PC-3 (cell line): ENCODE measurements at regions not wholly inside any gene's neighbourhood (a gene's known extent, or its start where the extent isn't known, plus 50 kb on each side); places are given as distances from the start of the nearest gene placed in this dataset.

Experiments
- ATAC-seq: fragments of 200-7000 bp; cut with Tn5 transposase; 2 replicates; pipeline ENCODE4 v1.9.1; 2020; ENCODE audit warnings: mild to moderate bottlenecking, moderate library complexity
- BruUV-seq: library from RNA; stranded (reverse); fragments of 400-500 nt; replicated peaks from 2 replicates; lab custom pipeline; 2021; lab: Mats Ljungman, UMichigan
- CTCF ChIA-PET: fragments of 300-600 bp; sonication (Branson Sonifier 250); formaldehyde crosslinking; loops from one replicate; lab custom pipeline; 2022; ENCODE audit warnings: antibody characterized with exemption; lab: Charles Lee
- POLR2A ChIA-PET: fragments of 300-600 bp; sonication (Branson Sonifier 250); formaldehyde crosslinking; loops from one replicate; lab custom pipeline; 2022; ENCODE audit warnings: antibody characterized with exemption; ENCODE audit not compliant: unreplicated experiment; lab: Charles Lee
- DNase-seq: peaks from one replicate; pipeline ENCODE4 v3.0.0-alpha.2; 2015
- H2AFZ ChIP-seq: fragments of 300-600 bp; sonication (generic); 2 replicates; pipeline ENCODE4 v1.6.0; 2016; ENCODE audit warnings: antibody characterized with exemption, low read length
- H3F3A ChIP-seq: fragments of 300-600 bp; sonication (generic); one replicate; pipeline ENCODE4 v1.6.0; 2017; ENCODE audit warnings: antibody characterized with exemption, low read length, control low read depth, mild to moderate bottlenecking; ENCODE audit not compliant: unreplicated experiment
- H3K27ac ChIP-seq: fragments of 300-600 bp; sonication (generic); 2 replicates; pipeline ENCODE4 v1.5.1; 2016; ENCODE audit warnings: mild to moderate bottlenecking, low read length
- H3K27me3 ChIP-seq: fragments of 300-600 bp; sonication (generic); 2 replicates; pipeline ENCODE4 v1.6.1; 2016; ENCODE audit warnings: low read length, mixed read lengths
- H3K36me3 ChIP-seq: fragments of 300-600 bp; sonication (generic); 2 replicates; pipeline ENCODE4 v1.6.1; 2016; ENCODE audit warnings: low read depth, mixed run types, low read length, mixed read lengths
- H3K4me1 ChIP-seq: fragments of 300-600 bp; sonication (generic); 2 replicates; pipeline ENCODE4 v1.5.1; 2016; ENCODE audit warnings: low read length; ENCODE audit not compliant: insufficient read depth
- H3K4me2 ChIP-seq: fragments of 300-600 bp; sonication (generic); 2 replicates; pipeline ENCODE4 v1.6.0; 2016; ENCODE audit warnings: low read length
- H3K4me3 ChIP-seq: fragments of 300-600 bp; sonication (generic); 2 replicates; pipeline ENCODE4 v1.5.1; 2016; ENCODE audit warnings: mild to moderate bottlenecking, low read length, mixed read lengths
- H3K79me2 ChIP-seq: fragments of 300-600 bp; sonication (generic); 2 replicates; pipeline ENCODE4 v1.6.1; 2017; ENCODE audit warnings: low read length, mixed read lengths
- H3K9ac ChIP-seq: fragments of 300-600 bp; sonication (generic); 2 replicates; pipeline ENCODE4 v1.6.0; 2016; ENCODE audit warnings: mild to moderate bottlenecking, low read length
- H3K9me2 ChIP-seq: fragments of 300-600 bp; sonication (generic); replicated peaks from 2 replicates; pipeline ENCODE4 v1.6.1; 2016; ENCODE audit warnings: mixed run types, low read length, mixed read lengths
- H3K9me3 ChIP-seq: fragments of 300-600 bp; sonication (generic); 2 replicates; pipeline ENCODE4 v1.6.1; 2016; ENCODE audit warnings: low read length, mixed read lengths
- H4K20me1 ChIP-seq: fragments of 300-600 bp; sonication (generic); 2 replicates; pipeline ENCODE4 v1.6.1; 2016; ENCODE audit warnings: low read length, mixed read lengths
- CTCF ChIP-seq: fragments of 300-600 bp; sonication (generic); conservative IDR thresholded peaks from 2 replicates; pipeline ENCODE4 v1.5.1; 2017; ENCODE audit warnings: antibody characterized with exemption, low read depth, mild to moderate bottlenecking, low read length
- EZH2 ChIP-seq: fragments of 300-600 bp; sonication (generic); IDR thresholded peaks from one replicate; pipeline ENCODE4 v1.6.1; 2017; ENCODE audit warnings: antibody characterized with exemption, mild to moderate bottlenecking, low read length; ENCODE audit not compliant: unreplicated experiment
- EZH2phosphoT487 ChIP-seq: fragments of 300-600 bp; sonication (generic); IDR thresholded peaks from 2 replicates; pipeline ENCODE4 v1.6.1; 2018; ENCODE audit warnings: mild to moderate bottlenecking, antibody characterized with exemption, low read length, borderline replicate concordance
- intact Hi-C: fragments of 100-400 bp; cut with micrococcal nuclease; formaldehyde crosslinking; loops from 2 replicates; pipeline ENCODE4 v1.9.0; 2023

GRCh38 chr10:28903736-28904135, 226.4 kb downstream of the BAMBI start:
- Histone ChIP-seq H3K4me3 (peak overlapping the region; percentile 23; the same call in 1 of the 2 replicates), H3K27ac (0 out of 2 replicates have a peak overlapping the region, but pooled peaks have one; percentile 23), H2AFZ (peak overlapping the region; percentile 28), H4K20me1 (no peaks in the 10 kb centered on the region), H3K79me2 (no peaks in the 10 kb centered on the region), H3K27me3 (no peaks in the 10 kb centered on the region), H3K9me3 (no peaks in the 10 kb centered on the region), H3K4me2 (peak overlapping the region; percentile 67), H3K36me3 (no peaks in the 10 kb centered on the region), H3K4me1 (peaks cover 40% of the 10 kb centered on the region), H3K9ac (no peak overlapping the region), H3F3A (no peaks in the 10 kb centered on the region), H3K9me2 (no peaks in the 10 kb centered on the region)
- intact Hi-C loops = loop anchor here (10.0 kb wide), 2 partner anchors 201 to 229 kb away; partner anchors contain the start of gene BAMBI
- ATAC-seq (peak; percentile 42), DNase-seq (peak; percentile 44)
- no TSS peak for BruUV-seq
- TF ChIP-seq EZH2 (no peak), CTCF (no peak), EZH2phosphoT487 (no peak)
- POLR2A ChIA-PET = interaction anchor here (0.6 kb wide), 1 partner anchor 70 kb away, joined by 6 read pairs; no protein-coding TSS in a partner anchor
- CTCF ChIA-PET = no interaction called here

GRCh38 chr10:28905371-28905770, 228.1 kb downstream of the BAMBI start:
- no peaks in the 10 kb centered on the region for H3K79me2 ChIP-seq
- H2AFZ ChIP-seq = no peak overlapping the region
- no peaks in the 10 kb centered on the region for H3F3A ChIP-seq
- no peak for TF ChIP-seq EZH2
- no peak for TF ChIP-seq CTCF
- no peak for TF ChIP-seq EZH2phosphoT487
- no peak overlapping the region for H3K4me2 ChIP-seq
- H3K4me3 ChIP-seq = no peak overlapping the region
- H3K4me1 ChIP-seq = peaks cover 40% of the 10 kb centered on the region
- CTCF ChIA-PET = no interaction called here
- BruUV-seq = no TSS peak
- H3K9me2 ChIP-seq = no peaks in the 10 kb centered on the region
- H3K9ac ChIP-seq = no peak overlapping the region
- H4K20me1 ChIP-seq = no peaks in the 10 kb centered on the region
- DNase-seq (no peak), ATAC-seq (no peak)
- no peaks in the 10 kb centered on the region for H3K27me3 ChIP-seq
- no peaks in the 10 kb centered on the region for H3K36me3 ChIP-seq
- no peaks in the 10 kb centered on the region for H3K9me3 ChIP-seq
- POLR2A ChIA-PET = no interaction called here
- intact Hi-C loops = loop anchor here (5.0 to 10.0 kb wide), 3 partner anchors 82 to 231 kb away; partner anchors contain the start of gene BAMBI
- no peak overlapping the region for H3K27ac ChIP-seq

DNA sequence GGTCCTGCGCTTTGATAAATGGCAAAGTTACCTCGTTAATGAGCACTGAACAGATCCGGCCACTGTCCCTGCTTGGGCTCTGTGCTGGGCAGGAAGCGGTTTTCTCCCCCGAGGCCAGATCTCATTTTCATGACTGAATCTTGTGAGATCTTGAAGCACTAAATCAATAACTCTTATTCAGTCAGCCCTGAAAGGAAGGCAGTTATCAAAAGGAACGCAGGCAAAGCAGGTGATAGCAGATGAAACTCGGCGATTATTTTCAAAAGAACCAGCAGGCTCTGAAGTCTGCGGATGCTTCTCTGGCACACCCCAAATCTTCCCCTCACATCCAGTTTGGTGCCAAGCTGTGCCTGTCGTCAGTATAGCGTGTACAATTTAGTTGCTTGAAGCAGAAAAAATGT, 228.7 kb downstream of the BAMBI start:
- no peaks in the 10 kb centered on the region for H3K9me2 ChIP-seq
- no peaks in the 10 kb centered on the region for H4K20me1 ChIP-seq
- intact Hi-C loops = loop anchor here (5.0 to 10.0 kb wide), 3 partner anchors 81 to 231 kb away; partner anchors contain the start of gene BAMBI
- H3K27ac ChIP-seq = no peak overlapping the region
- ATAC-seq = no peak
- H3K4me2 ChIP-seq = no peak overlapping the region
- no peaks in the 10 kb centered on the region for H3K27me3 ChIP-seq
- no peak overlapping the region for H3K9ac ChIP-seq
- no TSS peak for BruUV-seq
- H3K9me3 ChIP-seq = no peaks in the 10 kb centered on the region
- peaks cover 34% of the 10 kb centered on the region for H3K4me1 ChIP-seq
- no peak for TF ChIP-seq EZH2
- no peak for TF ChIP-seq EZH2phosphoT487
- no peak for TF ChIP-seq CTCF
- H3K79me2 ChIP-seq = no peaks in the 10 kb centered on the region
- no peak overlapping the region for H3K4me3 ChIP-seq
- no peaks in the 10 kb centered on the region for H3F3A ChIP-seq
- DNase-seq = no peak
- H2AFZ ChIP-seq = no peak overlapping the region
- ChIA-PET CTCF (no interaction called here), POLR2A (no interaction called here)
- H3K36me3 ChIP-seq = no peaks in the 10 kb centered on the region
